GM12892 (cell line): ENCODE measurements at regions not wholly inside any gene's neighbourhood (a gene's known extent, or its start where the extent isn't known, plus 50 kb on each side); places are given as distances from the start of the nearest gene placed in this dataset.

Source experiments
- POLR2A ChIP-seq: IDR thresholded peaks from 2 replicates; pipeline ENCODE4 v1.6.1; 2011; ENCODE audit warnings: low read depth, low read length, control low read depth
- TAF1 ChIP-seq: IDR thresholded peaks from 2 replicates; pipeline ENCODE4 v1.6.1; 2011; ENCODE audit warnings: low read depth, mild to moderate bottlenecking, control low read depth, low read length, borderline replicate concordance

- TF ChIP-seq POLR2A (no peak), TAF1 (no peak)
These were observed 479.9 kb upstream of the CDH11 start for GRCh38 chr16:65601781-65602180.
